HG03159 (cell line): ENCODE measurements at regions not wholly inside any gene's neighbourhood (a gene's known extent, or its start where the extent isn't known, plus 50 kb on each side); places are given as distances from the start of the nearest gene placed in this dataset.

Source experiments
- ATAC-seq: cut with Tn5 transposase; IDR thresholded peaks from one replicate; pipeline ENCODE4 v1.9.1; 2021; ENCODE audit warnings: mild to moderate bottlenecking, moderate library complexity; ENCODE audit not compliant: unreplicated experiment

- no peak for ATAC-seq
Observed at GRCh38 chr7:28292834-28293526, 112.4 kb upstream of the JAZF1 start.

GRCh38 chr7:28293527-28293835 lies 112.9 kb upstream of the JAZF1 start:
- ATAC-seq = no peak

DNA sequence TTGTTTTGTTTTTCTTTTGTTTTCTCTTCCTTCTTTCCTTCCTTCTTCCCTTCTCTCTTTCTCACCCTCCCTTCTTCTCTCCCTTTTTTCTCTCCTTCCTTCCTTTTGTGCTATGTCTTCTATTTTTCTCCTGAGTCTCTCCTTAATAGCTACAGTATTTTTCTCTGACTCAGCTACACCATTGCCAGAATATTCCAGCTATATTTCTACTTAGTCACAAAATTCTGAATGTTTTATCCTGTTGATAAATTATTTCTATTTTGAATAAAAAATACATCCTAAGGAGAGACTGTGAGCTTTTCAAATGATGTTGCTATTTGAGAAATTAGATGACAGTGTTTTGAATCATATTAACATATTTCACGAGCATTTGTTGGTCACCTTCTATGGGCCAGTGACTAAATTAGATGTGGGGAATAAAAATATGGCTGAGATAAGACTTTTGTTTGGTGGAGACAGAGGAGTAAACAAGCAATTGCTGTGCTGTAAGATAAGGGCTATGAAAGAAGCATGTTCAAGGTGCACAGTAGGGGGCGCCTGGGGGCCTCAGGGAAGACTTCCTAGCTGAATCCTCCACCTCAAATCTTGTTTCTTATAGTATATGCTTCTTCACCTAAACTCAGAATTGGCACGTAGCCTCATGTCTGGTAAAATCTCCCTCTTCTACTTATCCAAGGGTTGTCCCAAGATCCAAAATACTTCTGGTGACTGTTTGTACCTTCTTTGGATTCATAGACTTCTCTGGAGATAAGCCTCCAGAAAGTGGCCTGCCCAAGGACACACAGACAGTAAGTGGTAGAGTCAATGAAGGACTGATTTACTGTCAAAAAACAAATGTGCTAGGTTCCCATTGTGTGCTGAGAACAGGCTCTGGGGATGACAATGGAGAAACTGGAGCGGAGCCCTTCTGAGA lies 115.5 kb upstream of the CREB5 start:
- ATAC-seq = no peak

DNA sequence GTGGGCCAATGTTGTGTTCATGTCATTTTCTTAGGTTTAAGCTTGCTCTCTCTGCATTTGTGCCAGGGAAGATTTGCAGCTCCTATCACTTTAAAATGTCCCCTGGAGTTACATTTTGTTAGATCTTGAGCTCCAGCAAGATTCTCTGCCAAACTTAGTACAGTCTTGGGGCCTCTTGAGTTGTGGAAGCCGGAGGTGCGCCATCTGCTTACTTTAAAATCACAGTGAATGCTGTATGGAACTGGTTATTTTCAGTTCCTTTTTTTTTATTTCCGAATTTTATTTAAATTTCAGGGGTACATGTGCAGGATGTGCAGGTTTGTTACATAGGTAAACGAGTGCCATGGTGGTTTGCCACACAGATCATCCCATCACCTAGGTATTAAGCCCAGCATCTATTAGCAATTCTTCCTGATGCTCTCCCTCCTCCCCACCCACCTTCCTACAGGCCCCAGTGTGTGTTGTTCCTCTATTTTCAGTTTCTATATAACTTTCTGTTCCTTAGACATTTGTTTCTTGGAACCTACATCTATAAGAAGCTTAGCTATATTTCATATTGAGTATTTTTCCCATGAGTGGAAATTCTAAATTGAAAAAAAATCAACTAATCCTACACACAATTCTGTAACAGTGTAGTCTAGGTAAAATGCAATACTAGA lies 114.4 kb upstream of the CREB5 start:
- peak; percentile 62 for ATAC-seq

DNA sequence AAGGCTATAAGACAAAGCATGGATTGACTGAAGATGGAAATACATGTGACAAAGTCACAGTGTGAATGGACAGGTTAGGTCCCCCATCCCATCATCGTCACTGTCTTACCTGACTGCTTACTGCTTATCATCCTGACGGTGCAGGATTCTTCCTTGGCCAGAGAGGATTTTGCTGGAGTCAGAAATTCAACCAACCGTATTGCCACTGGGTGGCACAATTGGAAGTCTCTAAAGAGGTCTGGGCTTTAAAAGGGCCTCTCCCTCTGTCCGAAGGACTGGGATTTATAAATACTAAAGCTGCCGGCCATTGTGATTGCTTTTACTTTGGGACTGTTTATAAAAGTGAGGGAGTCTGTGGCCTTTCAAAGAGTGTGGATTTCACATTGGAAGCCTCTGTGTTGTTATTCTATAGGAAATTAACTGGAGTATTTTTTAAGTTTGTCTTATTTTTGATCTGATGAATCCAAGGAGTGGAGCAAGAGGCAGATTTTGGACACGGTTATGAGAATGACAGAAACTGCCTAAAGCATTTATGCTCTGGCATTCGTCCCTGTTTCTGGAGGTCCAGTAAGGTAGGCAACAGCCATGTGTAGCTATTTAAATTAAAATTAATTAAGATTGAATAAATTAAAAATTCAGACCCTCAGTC lies 113.3 kb upstream of the CREB5 start:
- no peak for ATAC-seq

DNA sequence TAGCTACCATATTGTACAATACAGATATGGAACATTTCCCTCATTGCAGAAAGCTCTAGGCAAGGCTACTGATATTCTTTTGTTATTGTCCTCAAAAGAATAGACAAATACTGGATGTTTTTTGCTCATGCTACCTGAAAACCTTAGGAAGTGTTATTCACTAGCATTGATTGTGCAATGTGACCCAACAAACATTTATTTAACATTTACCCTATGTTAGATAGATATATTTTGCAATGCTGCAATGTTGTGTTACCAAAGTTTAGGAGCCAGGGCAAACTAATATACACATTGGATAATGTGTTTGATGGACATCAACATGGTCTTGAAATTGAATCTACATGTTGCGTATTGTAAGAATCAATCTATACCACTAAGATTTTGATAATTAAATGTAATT lies 112.8 kb upstream of the CREB5 start:
- no peak for ATAC-seq

DNA sequence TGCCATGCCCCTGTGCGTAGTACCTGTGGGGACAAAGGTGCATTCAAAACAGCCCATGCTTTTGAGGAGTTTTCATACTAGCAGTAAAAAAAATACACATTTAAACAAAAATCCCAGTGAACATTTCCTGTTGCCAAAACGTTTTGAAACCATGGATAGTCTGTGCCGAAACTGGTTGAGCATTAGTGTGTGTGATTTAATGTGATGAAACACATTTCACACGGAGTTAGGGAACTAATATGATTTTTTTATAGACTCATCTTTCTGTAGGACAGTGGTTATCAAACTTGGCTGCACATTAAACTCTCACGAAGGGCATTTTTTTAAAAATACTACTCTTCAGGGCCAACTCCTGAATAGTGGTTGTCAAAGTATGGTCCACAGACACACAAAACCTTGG lies 111.8 kb upstream of the CREB5 start:
- ATAC-seq = no peak

DNA sequence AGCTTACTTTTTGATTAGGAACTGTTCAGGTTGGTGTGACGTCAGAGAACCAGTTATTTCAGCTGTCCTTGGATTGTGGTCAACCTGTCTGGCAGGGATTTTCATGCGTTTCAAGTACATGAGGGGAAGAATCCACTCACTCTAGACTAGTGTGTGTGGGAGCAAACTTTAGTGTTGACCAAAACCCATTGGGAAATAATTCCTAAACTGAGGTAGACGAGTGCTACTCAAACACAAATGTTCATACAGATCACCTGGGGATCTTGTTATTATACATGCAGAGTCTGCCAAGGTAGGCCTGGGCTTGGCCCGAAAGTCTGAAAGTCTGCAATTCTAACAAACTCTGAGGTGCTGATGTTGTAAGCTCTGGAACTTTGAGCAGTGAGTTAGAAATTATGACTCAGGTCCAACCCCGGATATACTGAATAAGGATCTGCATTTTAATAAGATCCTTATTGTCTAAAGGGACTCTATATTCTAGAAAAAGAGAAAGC lies 111.1 kb upstream of the CREB5 start:
- ATAC-seq = no peak

GRCh38 chr7:28304290-28304689 lies 108.0 kb upstream of the CREB5 start:
- no peak for ATAC-seq

DNA sequence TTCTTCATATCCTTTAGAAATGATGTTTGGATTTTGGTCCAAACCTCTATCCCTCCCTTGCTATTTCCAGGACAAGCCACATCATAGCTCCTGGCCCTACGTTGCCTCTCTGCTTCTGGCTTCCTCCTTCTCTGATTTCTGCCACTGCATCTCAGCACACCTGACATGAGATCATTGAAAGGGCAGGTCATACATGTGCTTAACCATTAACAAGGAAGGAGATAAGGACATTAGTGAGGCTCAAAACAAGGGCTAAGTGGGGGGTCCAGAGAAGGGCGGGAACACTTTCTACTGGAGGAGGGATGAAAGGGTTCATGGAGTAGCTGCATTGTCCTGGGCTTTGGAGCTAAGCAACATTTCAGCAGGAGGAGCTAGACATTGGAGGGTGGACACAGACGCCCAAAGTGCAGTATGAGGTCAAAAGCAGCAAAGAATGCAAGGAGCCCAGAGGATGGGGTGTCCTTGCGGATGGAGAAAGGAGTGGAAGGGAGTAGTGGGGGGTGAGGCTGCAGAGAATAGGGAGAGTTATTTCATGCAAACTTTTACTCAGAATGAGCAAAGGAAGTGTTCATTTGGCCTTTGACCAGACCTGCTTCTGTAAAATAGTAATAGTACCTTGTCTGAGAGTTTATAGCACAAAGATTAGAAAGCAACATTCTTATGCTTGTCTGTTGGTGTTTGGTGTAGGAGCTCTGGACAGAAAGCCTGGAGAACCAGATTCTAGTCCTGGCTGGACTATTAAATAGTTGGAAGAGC lies 102.4 kb upstream of the CREB5 start:
- no peak for ATAC-seq

DNA sequence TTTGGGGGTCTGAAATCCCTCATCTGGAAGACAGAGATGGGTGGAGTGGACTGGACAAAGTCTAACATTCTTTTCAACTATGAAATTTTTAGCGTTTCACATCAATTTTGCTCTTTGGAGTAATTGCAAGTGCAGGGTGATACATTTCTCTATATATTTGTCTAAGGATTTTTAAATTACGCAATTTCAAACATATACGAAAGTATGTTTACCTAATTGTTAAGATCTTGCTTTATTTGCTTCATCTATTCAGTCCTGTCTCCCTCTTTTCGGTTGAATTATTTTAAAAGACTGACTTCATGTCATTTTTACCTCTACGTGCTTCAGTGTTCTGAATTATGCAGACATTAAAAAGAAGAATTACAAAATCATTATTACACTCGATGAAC lies 101.9 kb upstream of the CREB5 start:
- ATAC-seq = no peak

GRCh38 chr7:28311670-28312069 lies 100.6 kb upstream of the CREB5 start:
- no peak for ATAC-seq

DNA sequence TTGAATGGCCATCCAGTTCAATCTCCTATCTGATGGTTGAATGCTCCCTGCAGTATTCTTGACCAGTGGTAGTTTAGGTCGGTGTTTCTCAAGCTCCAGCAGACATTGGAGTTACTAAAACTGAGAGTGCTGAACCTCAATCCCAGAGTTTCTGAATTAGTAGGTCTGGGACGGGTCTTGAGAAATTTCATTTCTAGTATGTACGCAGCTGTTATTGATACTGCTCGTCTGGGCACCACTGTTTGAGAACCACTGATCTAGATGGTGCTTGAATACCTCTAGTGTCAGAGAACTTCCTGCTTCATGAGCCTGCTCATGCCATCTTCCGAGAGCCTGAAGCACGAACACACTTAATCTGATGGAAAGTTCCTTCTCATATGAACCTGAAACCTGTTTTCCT lies 99.4 kb upstream of the CREB5 start:
- no peak for ATAC-seq

DNA sequence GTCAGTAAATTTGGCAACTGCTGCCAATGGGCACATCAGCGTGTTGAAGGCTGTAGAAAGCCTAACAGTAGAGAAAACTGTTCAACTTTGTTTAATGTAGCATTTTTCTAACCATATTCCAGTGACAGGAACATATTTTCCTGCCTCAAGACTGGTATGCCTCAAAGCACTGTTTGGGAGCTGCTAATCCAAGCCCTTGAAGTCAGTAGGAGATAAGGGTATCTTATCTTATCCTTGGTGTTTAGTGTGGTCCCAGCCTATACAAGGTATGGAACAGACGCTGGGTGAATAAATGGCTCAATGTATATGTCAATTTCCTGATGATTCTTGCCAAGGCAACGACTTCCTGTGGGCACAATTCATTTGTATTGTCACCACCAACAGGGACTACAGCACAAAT lies 97.5 kb upstream of the CREB5 start:
- no peak for ATAC-seq

- no peak for ATAC-seq
Observed at GRCh38 chr7:28315565-28316410, 96.5 kb upstream of the CREB5 start.

GRCh38 chr7:28316489-28316888 lies 95.8 kb upstream of the CREB5 start:
- ATAC-seq = no peak

- no peak for ATAC-seq
Observed at GRCh38 chr7:28318101-28318762, 94.1 kb upstream of the CREB5 start.

DNA sequence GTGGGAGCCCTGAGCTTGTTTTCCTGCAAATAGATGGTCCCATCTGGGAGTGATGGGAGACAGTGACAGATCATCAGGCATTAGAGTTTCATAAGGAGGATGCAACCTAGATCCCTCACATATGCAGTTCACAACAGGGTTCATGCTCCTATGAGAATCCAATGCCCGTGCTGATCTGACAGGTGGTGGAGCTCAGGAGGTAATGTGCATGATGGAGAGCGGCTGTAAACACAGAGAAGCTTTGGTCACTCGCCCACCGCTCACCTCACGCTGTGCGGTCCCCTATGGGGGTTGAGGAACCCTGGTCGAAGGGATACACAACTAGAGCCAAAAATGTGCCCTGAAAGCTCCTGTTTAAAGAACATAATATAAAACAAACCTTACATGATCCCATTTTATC lies 88.5 kb upstream of the CREB5 start:
- ATAC-seq = no peak

DNA sequence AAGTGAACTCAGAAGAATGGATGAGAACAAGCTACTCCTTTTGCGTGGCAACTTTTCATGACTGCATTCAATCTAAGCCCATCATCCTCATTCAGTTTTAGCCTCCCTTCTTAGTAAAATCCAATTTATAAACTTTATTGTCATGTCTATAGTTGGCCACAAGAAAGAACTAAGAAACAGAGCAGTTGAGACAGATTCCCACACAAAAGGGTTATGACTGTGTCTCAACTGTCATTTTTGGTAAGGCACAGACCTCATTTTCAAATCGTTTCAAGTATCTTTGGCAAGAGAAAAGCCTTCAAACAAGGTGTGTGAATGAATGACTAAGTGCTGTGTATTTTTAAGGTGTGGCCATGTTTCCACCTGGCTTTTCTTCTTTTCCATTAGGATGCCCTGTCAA lies 84.2 kb upstream of the CREB5 start:
- ATAC-seq = no peak
